NCI-H2196 treated with DMSO at 0.1 percent for 48 hours (cell line): ENCODE measurements at regions not wholly inside any gene's neighbourhood (a gene's known extent, or its start where the extent isn't known, plus 50 kb on each side); places are given as distances from the start of the nearest gene placed in this dataset.
"Not testable (repeated sequence)": the region's sequence is repeated elsewhere in the genome, so short reads cannot be mapped to it uniquely, and the experiment has no call there.

Source experiments
- DNase-seq: peaks from one replicate; lab custom pipeline; 2025; ENCODE audit not compliant: unreplicated experiment; lab: John Stamatoyannopoulos, UW

DNA sequence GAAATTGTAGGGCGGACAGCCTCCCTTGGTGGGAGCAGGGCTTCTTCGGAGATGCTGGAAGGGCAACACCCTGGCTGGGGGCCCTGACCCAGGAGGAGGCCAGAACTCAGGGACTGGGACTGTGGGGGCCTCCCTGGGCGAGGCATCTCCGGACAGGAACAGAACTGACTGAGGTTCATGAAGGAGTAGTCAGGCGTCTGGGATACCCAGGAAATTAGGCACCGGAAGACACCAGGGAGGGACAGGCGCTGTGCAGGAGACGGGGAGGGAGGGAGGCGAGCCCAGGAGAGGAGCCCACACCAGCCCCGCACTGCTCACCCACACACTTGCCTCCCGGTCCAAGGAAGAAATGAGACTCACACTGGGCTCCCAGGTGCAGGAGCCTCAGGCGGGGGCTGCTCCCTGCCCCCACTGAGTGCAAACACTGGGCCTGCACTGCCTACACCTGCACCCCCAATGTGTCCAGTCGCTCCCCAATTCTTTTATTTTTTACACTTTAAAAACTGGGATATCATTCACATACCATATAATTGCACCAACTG lies 262.6 kb upstream of the SFSWAP start:
- no peak for DNase-seq

DNA sequence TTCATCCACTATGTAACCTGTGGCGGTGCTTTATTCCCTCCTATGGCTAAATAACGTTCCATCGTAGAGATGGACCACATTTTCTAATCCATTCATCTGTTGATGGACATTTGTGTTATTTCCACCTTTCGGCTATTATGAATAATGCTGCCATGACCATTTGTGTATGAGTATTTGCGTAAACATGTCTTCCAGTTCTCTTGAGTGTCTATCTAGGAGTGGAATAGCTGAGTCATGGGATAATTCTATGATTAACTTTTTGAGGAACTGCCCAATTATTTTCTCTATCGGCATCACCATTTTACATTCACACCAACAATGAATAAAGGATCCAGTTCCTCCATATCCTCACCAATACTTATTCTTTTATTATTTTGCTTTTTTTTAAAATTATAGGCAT lies 261.9 kb upstream of the SFSWAP start:
- DNase-seq, result no peak

DNA sequence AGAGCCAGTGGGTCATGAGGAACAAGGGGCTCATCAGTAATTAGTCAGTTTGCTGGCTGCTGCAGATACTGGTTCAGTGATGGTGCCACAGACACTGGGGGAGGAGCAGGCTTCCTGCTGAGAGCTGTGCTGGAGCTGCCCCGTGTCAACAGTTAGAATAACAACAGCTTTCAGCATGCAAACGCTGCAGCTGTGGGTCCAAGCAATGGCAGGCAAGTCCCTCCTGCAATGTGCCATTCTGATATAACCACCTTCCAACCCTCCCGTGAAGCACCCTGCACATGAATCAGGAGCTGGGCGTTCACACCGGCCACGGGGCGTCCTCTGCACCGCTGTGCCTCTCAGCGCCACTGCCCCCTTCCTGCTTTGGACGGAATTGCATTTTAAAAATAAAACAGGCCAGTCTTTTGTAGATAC lies 258.4 kb upstream of the SFSWAP start:
- no peak for DNase-seq

DNA sequence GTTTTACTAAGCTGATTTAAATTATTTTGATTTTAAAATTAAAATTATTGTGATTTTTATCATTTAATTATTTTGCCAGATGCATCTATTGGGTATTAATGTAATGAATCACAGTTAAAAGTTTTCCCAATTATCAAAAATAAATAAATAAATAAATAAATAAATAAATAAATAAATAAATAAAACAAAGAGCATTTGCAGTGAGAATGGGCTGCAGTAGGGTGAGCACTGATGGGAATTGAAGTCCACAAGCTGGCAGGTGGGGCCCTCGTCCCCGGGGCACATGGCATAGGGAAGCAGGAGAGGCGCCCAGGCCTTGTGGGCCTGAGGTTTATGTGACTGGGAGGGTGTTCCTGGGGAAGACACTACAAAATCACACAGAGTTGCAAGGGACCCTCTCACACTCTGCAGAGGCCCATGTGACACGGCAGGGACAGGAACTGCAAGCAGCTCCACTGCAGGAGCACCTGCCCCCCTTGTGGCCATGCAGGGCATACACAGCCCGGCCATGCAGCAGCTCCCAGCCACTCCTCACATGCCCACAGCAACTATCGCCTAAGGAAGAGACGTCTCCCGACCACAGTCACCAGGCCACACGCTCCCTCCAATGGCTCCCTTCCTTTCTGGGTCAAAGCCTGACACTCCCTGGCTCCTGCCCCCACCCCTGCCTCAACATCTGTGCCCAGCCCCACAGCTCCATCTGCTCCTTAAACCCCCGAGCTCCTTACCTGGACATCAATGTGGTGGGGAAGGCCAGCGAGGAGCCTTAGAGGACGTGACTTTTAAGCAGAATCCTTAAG lies 256.3 kb upstream of the SFSWAP start:
- peak; percentile 5 for DNase-seq

GRCh38 chr12:131455218-131455506 lies 255.7 kb upstream of the SFSWAP start:
- no peak for DNase-seq

DNA sequence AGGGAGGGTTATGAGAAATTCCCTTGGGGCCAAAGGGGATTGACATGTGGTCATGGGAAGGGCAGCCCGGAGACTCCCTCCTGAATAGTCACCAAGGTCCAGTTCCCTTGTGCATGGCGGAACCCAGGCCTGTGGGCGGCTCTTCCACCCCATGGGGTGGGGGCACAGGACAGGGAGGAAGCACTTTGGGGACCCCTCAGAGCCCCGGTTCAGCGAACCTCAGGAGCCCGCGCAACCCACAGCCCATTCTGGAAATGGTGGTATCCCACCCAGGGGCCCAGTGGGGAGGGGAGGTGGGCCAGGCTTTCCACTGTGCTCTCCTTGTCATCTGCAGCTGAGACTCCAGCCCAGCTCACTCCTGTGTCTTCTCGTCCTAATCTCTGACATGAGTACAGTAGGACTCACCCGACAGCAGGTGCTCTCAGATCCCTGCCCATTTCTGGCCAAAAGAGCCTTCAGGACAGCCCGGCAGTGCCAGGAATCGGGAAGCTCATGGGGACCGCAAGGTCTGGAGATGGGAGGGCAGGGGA lies 255.2 kb upstream of the SFSWAP start:
- DNase-seq, result no peak

GRCh38 chr12:131456301-131457027 lies 254.4 kb upstream of the SFSWAP start:
- no peak for DNase-seq

GRCh38 chr12:131457028-131457310 lies 253.9 kb upstream of the SFSWAP start:
- no peak for DNase-seq

- no peak for DNase-seq
These were observed 253.4 kb upstream of the SFSWAP start for GRCh38 chr12:131457331-131458047.

GRCh38 chr12:131458048-131458374 lies 252.9 kb upstream of the SFSWAP start:
- no peak for DNase-seq

DNA sequence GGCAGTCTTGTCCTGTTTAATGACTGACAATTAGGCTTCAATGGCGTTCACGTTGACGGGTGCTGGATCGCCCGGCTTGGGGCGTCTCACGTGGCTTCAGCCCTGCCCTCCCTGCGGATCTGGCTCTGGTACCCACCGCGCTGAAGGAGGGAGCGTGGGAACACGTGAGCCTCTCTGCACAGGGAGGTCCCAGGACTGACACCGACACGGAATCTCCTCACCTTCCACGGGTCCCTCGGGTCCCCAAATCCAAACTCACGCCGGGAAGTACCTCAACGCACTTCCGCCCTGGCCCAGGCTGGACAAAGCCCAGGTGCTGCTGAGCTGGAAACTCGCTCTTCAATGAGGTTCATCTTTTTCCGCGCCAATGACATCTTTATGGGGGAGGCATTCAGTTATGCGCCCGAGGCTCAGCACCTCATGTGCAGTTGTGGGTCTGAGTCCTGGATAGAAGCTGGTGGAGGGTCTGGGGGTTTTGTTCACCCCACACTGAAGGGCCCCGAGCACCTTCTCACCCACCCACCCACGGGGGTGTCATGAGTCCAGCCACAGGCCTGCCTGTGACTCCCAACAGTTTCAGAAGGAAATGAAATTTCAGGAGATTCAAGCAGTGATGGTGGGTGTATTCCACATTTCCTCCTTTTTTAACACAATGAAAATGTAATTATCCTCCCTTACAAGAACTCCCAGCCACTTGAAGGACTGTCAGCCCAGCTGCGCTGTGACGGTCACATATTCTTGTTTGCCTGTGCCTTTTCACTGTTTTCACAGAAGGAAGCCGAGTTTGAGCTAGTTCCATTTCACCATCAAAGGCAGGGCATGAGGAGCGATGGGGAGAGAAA lies 251.7 kb upstream of the SFSWAP start:
- DNase-seq, result no peak

- DNase-seq, result no peak
These were observed 251.0 kb upstream of the SFSWAP start for GRCh38 chr12:131459773-131460365.

GRCh38 chr12:131460520-131460919 lies 250.4 kb upstream of the SFSWAP start:
- DNase-seq, result no peak

GRCh38 chr12:131461096-131461495 lies 249.8 kb upstream of the SFSWAP start:
- DNase-seq, result no peak

DNA sequence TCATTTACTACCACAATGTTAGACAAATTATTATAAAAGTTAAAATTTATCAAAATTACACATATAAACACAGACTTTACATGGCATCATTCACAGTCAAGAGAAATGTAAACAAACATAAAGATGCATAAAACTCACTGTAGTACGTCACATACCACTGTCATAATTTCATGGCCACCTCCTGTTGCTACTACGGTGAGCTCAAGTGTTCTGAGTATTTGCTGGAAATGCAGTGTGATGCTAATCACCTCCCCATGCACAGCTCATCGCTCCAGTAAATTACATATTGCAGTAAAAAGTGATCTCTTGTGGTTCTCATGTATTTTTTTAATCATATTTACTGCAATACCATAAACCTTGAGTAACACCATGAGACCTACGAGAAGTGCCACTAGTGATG lies 247.7 kb upstream of the SFSWAP start:
- no peak for DNase-seq

- DNase-seq, result no peak
These were observed 246.8 kb upstream of the SFSWAP start for GRCh38 chr12:131464081-131464480.

- no peak for DNase-seq
These were observed 244.6 kb upstream of the SFSWAP start for GRCh38 chr12:131466306-131466705.

- no peak for DNase-seq
These were observed 244.0 kb upstream of the SFSWAP start for GRCh38 chr12:131466932-131467331.

DNA sequence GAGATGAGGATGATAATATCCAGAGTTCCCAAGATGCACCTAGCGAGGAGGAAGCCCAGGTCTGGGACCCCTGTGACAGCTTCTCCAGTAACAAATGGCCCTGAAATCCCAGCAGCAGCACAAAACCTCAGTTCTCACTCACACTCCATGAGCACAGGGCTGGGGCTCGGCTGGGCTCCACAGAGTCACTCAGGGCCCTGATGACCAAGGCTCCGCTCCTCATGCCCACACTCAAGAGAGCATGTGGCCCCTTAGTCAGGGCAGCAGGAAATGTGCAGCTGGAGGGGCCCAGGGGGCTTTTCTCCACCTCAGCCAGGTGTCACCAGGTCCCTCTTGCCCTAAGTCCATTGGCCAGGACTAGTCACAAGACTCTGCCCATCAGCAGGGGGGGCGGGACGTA lies 242.7 kb upstream of the SFSWAP start:
- DNase-seq, result no peak

GRCh38 chr12:131469945-131470344 lies 240.9 kb upstream of the SFSWAP start:
- DNase-seq, result not testable (repeated sequence)
